Hepatic stellate cell (primary cell): ENCODE measurements at regions not wholly inside any gene's neighbourhood (a gene's known extent, or its start where the extent isn't known, plus 50 kb on each side); places are given as distances from the start of the nearest gene placed in this dataset.

Experiments used
- DNase-seq: peaks from one replicate; pipeline ENCODE4 v3.0.0; 2011; ENCODE audit warnings: low spot score

- DNase-seq, result no peak
These were observed 258.2 kb upstream of the TNRC6C start for GRCh38 chr17:77700165-77700881.

GRCh38 chr17:77701996-77702395 is 256.5 kb upstream of the TNRC6C start:
- no peak for DNase-seq

GRCh38 chr17:77704048-77704815 is 254.3 kb upstream of the TNRC6C start:
- DNase-seq, result no peak

GRCh38 chr17:77706938-77707337 is 251.6 kb upstream of the TNRC6C start:
- no peak for DNase-seq

GRCh38 chr17:77707546-77707945 is 251.0 kb upstream of the TNRC6C start:
- no peak for DNase-seq

- no peak for DNase-seq
These were observed 250.5 kb upstream of the TNRC6C start for GRCh38 chr17:77708049-77708448.

GRCh38 chr17:77708936-77709335 is 249.6 kb upstream of the TNRC6C start:
- no peak for DNase-seq

GRCh38 chr17:77709594-77709993 is 248.9 kb upstream of the TNRC6C start:
- DNase-seq, result no peak

- DNase-seq, result no peak
These were observed 245.9 kb upstream of the TNRC6C start for GRCh38 chr17:77712578-77712977.

GRCh38 chr17:77716289-77716926 is 242.1 kb upstream of the TNRC6C start:
- no peak for DNase-seq

- no peak for DNase-seq
These were observed 240.4 kb upstream of the TNRC6C start for GRCh38 chr17:77717941-77718668.

- no peak for DNase-seq
These were observed 239.9 kb upstream of the TNRC6C start for GRCh38 chr17:77718669-77718961.

- no peak for DNase-seq
These were observed 238.7 kb upstream of the TNRC6C start for GRCh38 chr17:77719806-77720205.

GRCh38 chr17:77720946-77721845 is 237.3 kb upstream of the TNRC6C start:
- DNase-seq, result no peak

GRCh38 chr17:77721846-77722160 is 236.7 kb upstream of the TNRC6C start:
- no peak for DNase-seq

GRCh38 chr17:77722366-77722765 is 236.1 kb upstream of the TNRC6C start:
- no peak for DNase-seq

- no peak for DNase-seq
These were observed 235.2 kb upstream of the TNRC6C start for GRCh38 chr17:77723071-77723908.

- no peak for DNase-seq
These were observed 234.3 kb upstream of the TNRC6C start for GRCh38 chr17:77723909-77724875.

GRCh38 chr17:77724876-77725615 is 233.5 kb upstream of the TNRC6C start:
- DNase-seq, result no peak
